T-helper 1 cell treated with Interleukin-12 subunit alpha and Interleukin-12 subunit beta and Interleukin-4 antibody, amounts not matched to agents 30 μg/mL and 1 μg/mL, for 36 hours (primary cell): ENCODE measurements at regions not wholly inside any gene's neighbourhood (a gene's known extent, or its start where the extent isn't known, plus 50 kb on each side); places are given as distances from the start of the nearest gene placed in this dataset.

ENCODE experiments used
- H3K27ac Mint-ChIP-seq: one replicate; pipeline ENCODE4 v1.8.0; 2021; ENCODE audit warnings: mild to moderate bottlenecking, mixed read lengths
- H3K27me3 Mint-ChIP-seq: one replicate; pipeline ENCODE4 v1.8.0; 2021; ENCODE audit warnings: low read depth, mixed read lengths
- H3K36me3 Mint-ChIP-seq: one replicate; pipeline ENCODE4 v1.8.0; 2021; ENCODE audit warnings: low read depth, mixed read lengths
- H3K4me1 Mint-ChIP-seq: one replicate; pipeline ENCODE4 v1.8.0; 2021; ENCODE audit warnings: low read depth, mixed read lengths
- H3K4me3 Mint-ChIP-seq: one replicate; pipeline ENCODE4 v1.8.0; 2021; ENCODE audit warnings: mild to moderate bottlenecking, moderate library complexity, mixed read lengths
- H3K9me3 Mint-ChIP-seq: one replicate; pipeline ENCODE4 v1.8.0; 2021; ENCODE audit warnings: mixed read lengths

GRCh38 chr3:18024715-18025114 lies 282.3 kb upstream of the TBC1D5 start:
- H3K4me3 Mint-ChIP-seq, result no peak overlapping the region
- H3K4me1 Mint-ChIP-seq, result no peaks in the 10 kb centered on the region

GRCh38 chr3:18019161-18019495 lies 276.7 kb upstream of the TBC1D5 start:
- Mint-ChIP-seq H3K36me3 (no peaks in the 10 kb centered on the region), H3K9me3 (no peaks in the 10 kb centered on the region), H3K4me1 (no peaks in the 10 kb centered on the region), H3K27me3 (peaks cover 29% of the 10 kb centered on the region), H3K4me3 (no peak overlapping the region), H3K27ac (no peak overlapping the region)

More at GRCh38 chr3:18024715-18025114, 282.3 kb upstream of the TBC1D5 start:
- Mint-ChIP-seq H3K27me3 (peaks cover 8% of the 10 kb centered on the region), H3K9me3 (no peaks in the 10 kb centered on the region), H3K36me3 (no peaks in the 10 kb centered on the region), H3K27ac (no peak overlapping the region)

- no peaks in the 10 kb centered on the region for H3K9me3 Mint-ChIP-seq
- no peak overlapping the region for H3K27ac Mint-ChIP-seq
- no peak overlapping the region for H3K4me3 Mint-ChIP-seq
- H3K27me3 Mint-ChIP-seq, result peaks cover 29% of the 10 kb centered on the region
- no peaks in the 10 kb centered on the region for H3K4me1 Mint-ChIP-seq
- no peaks in the 10 kb centered on the region for H3K36me3 Mint-ChIP-seq
Measured at GRCh38 chr3:18018491-18019160, 276.2 kb upstream of the TBC1D5 start.

GRCh38 chr3:18016366-18016765 lies 273.9 kb upstream of the TBC1D5 start:
- H3K36me3 Mint-ChIP-seq, result no peaks in the 10 kb centered on the region
- H3K4me3 Mint-ChIP-seq, result no peak overlapping the region
- no peaks in the 10 kb centered on the region for H3K4me1 Mint-ChIP-seq
- peaks cover 25% of the 10 kb centered on the region for H3K27me3 Mint-ChIP-seq
- no peak overlapping the region for H3K27ac Mint-ChIP-seq
- no peaks in the 10 kb centered on the region for H3K9me3 Mint-ChIP-seq

- Mint-ChIP-seq H3K36me3 (no peaks in the 10 kb centered on the region), H3K4me1 (no peaks in the 10 kb centered on the region), H3K27ac (no peak overlapping the region), H3K27me3 (peaks cover 4% of the 10 kb centered on the region), H3K9me3 (no peaks in the 10 kb centered on the region), H3K4me3 (no peak overlapping the region)
Measured at GRCh38 chr3:18012933-18013332, 270.5 kb upstream of the TBC1D5 start.

- Mint-ChIP-seq H3K9me3 (no peaks in the 10 kb centered on the region), H3K27ac (no peak overlapping the region), H3K4me1 (no peaks in the 10 kb centered on the region), H3K4me3 (no peak overlapping the region), H3K36me3 (no peaks in the 10 kb centered on the region), H3K27me3 (peaks cover 3% of the 10 kb centered on the region)
Measured at GRCh38 chr3:18012436-18012835, 270.0 kb upstream of the TBC1D5 start.

GRCh38 chr3:18011387-18011786 lies 269.0 kb upstream of the TBC1D5 start:
- Mint-ChIP-seq H3K4me3 (no peak overlapping the region), H3K36me3 (no peaks in the 10 kb centered on the region), H3K27ac (no peak overlapping the region), H3K9me3 (no peaks in the 10 kb centered on the region), H3K27me3 (no peaks in the 10 kb centered on the region), H3K4me1 (no peaks in the 10 kb centered on the region)

GRCh38 chr3:18010001-18010400 lies 267.6 kb upstream of the TBC1D5 start:
- Mint-ChIP-seq H3K27ac (no peak overlapping the region), H3K27me3 (no peaks in the 10 kb centered on the region), H3K4me1 (no peaks in the 10 kb centered on the region), H3K4me3 (no peak overlapping the region), H3K9me3 (no peaks in the 10 kb centered on the region), H3K36me3 (no peaks in the 10 kb centered on the region)

- Mint-ChIP-seq H3K27ac (no peak overlapping the region), H3K9me3 (no peaks in the 10 kb centered on the region), H3K4me3 (no peak overlapping the region), H3K27me3 (no peaks in the 10 kb centered on the region), H3K36me3 (no peaks in the 10 kb centered on the region), H3K4me1 (no peaks in the 10 kb centered on the region)
Measured at GRCh38 chr3:18008706-18009368, 266.4 kb upstream of the TBC1D5 start.

- Mint-ChIP-seq H3K4me3 (no peak overlapping the region), H3K4me1 (no peaks in the 10 kb centered on the region), H3K9me3 (no peaks in the 10 kb centered on the region), H3K27me3 (no peaks in the 10 kb centered on the region), H3K27ac (no peak overlapping the region), H3K36me3 (no peaks in the 10 kb centered on the region)
Measured at GRCh38 chr3:18007980-18008379, 265.5 kb upstream of the TBC1D5 start.

GRCh38 chr3:17995769-17996168 lies 253.3 kb upstream of the TBC1D5 start:
- no peaks in the 10 kb centered on the region for H3K4me1 Mint-ChIP-seq
- no peaks in the 10 kb centered on the region for H3K27me3 Mint-ChIP-seq
- no peaks in the 10 kb centered on the region for H3K9me3 Mint-ChIP-seq
- H3K36me3 Mint-ChIP-seq, result no peaks in the 10 kb centered on the region
- no peak overlapping the region for H3K4me3 Mint-ChIP-seq
- H3K27ac Mint-ChIP-seq, result no peak overlapping the region

- no peaks in the 10 kb centered on the region for H3K4me1 Mint-ChIP-seq
- no peak overlapping the region for H3K4me3 Mint-ChIP-seq
- no peaks in the 10 kb centered on the region for H3K27me3 Mint-ChIP-seq
- no peaks in the 10 kb centered on the region for H3K36me3 Mint-ChIP-seq
- H3K9me3 Mint-ChIP-seq, result no peaks in the 10 kb centered on the region
- no peak overlapping the region for H3K27ac Mint-ChIP-seq
Measured at GRCh38 chr3:17994167-17994566, 251.7 kb upstream of the TBC1D5 start.

GRCh38 chr3:17990390-17990789 lies 248.0 kb upstream of the TBC1D5 start:
- Mint-ChIP-seq H3K4me1 (no peaks in the 10 kb centered on the region), H3K36me3 (no peaks in the 10 kb centered on the region), H3K4me3 (no peak overlapping the region), H3K9me3 (no peaks in the 10 kb centered on the region), H3K27ac (no peak overlapping the region), H3K27me3 (no peaks in the 10 kb centered on the region)

- H3K9me3 Mint-ChIP-seq, result no peaks in the 10 kb centered on the region
- H3K27me3 Mint-ChIP-seq, result peaks cover 7% of the 10 kb centered on the region
- H3K36me3 Mint-ChIP-seq, result no peaks in the 10 kb centered on the region
- no peak overlapping the region for H3K27ac Mint-ChIP-seq
- no peaks in the 10 kb centered on the region for H3K4me1 Mint-ChIP-seq
- H3K4me3 Mint-ChIP-seq, result no peak overlapping the region
Measured at GRCh38 chr3:17986348-17986816, 244.0 kb upstream of the TBC1D5 start.

GRCh38 chr3:17985658-17986347 lies 243.4 kb upstream of the TBC1D5 start:
- no peak overlapping the region for H3K27ac Mint-ChIP-seq
- H3K9me3 Mint-ChIP-seq, result no peaks in the 10 kb centered on the region
- no peaks in the 10 kb centered on the region for H3K4me1 Mint-ChIP-seq
- H3K36me3 Mint-ChIP-seq, result no peaks in the 10 kb centered on the region
- peaks cover 7% of the 10 kb centered on the region for H3K27me3 Mint-ChIP-seq
- no peak overlapping the region for H3K4me3 Mint-ChIP-seq
